ENCODE measurements at regions not wholly inside any gene's neighbourhood (a gene's known extent, or its start where the extent isn't known, plus 50 kb on each side); places are given as distances from the start of the nearest gene placed in this dataset.

GRCh38 chr4:73685052-73685451 lies 55.3 kb upstream of the CXCL8 start:
- Histone ChIP-seq H3K27ac (ENCODE audit: extremely low read length, insufficient read depth, low read length) (no peak overlapping the region), H3K4me2 (ENCODE audit: low read depth, low read length) (no peak overlapping the region), H3K4me1 (ENCODE audit: insufficient read depth, low read length) (no peaks in the 10 kb centered on the region), H3K9me3 (ENCODE audit: low read length) (no peaks in the 10 kb centered on the region), H4K20me1 (ENCODE audit: insufficient read depth, low read length) (no peaks in the 10 kb centered on the region), H3K4me3 (replicated peaks in 1 of 3; ENCODE audit: insufficient read depth in 1 of 3, low read depth in 2 of 3, low read length in 3 of 3) (no peak overlapping the region), H3K27me3 (ENCODE audit: control insufficient read depth in 1 of 2, insufficient read depth in 2 of 2, low read length in 2 of 2) (no peaks in the 10 kb centered on the region), H3K9ac (ENCODE audit: insufficient read depth, low read depth, low read length) (no peak overlapping the region), H3K36me3 (replicated peaks in 1 of 2; ENCODE audit: control insufficient read depth in 1 of 2, insufficient read depth in 2 of 2, low read length in 2 of 2) (no peaks in the 10 kb centered on the region), H3K79me2 (ENCODE audit: insufficient read depth, low read length) (no peaks in the 10 kb centered on the region), H2AFZ (ENCODE audit: low read length) (no peak overlapping the region)
- in situ Hi-C loops (cut with HindIII; ENCODE audit: extremely low pct_ligation_motif_present, low pct_unique_long_range_greater_than_20kb), result no loop called here
- DNase-seq (ENCODE audit: low spot score), result no peak
- no TSS peak for BruUV-seq (replicated peaks)
- intact Hi-C loops (cut with micrococcal nuclease; ENCODE audit: unreplicated experiment), result no loop called here
- CTCF ChIA-PET (ENCODE audit: low intra/inter-chr PET ratio, low total read pairs), result no interaction called here
- POLR2A ChIA-PET, result no interaction called here
- WGBS (ENCODE audit: low lambda C conversion rate), result 4% methylated on average over 1 of the region's 1 CpG
- FAIRE-seq, result no peak
- no peak for TF ChIP-seq ZBTB20 (CRISPR knock-in tag; IDR thresholded peaks at IDR 0.05; ENCODE audit: borderline replicate concordance, low read depth)
- no peak for TF ChIP-seq ZNF841 (CRISPR knock-in tag; IDR thresholded peaks at IDR 0.05; ENCODE audit: borderline replicate concordance)
- no peak for ATAC-seq

GRCh38 chr4:73687421-73687820 lies 52.9 kb upstream of the CXCL8 start:
- Histone ChIP-seq H3K4me1 (ENCODE audit: insufficient read depth, low read length) (no peaks in the 10 kb centered on the region), H3K4me3 (replicated peaks in 1 of 3; ENCODE audit: insufficient read depth in 1 of 3, low read depth in 2 of 3, low read length in 3 of 3) (no peak overlapping the region), H3K27ac (ENCODE audit: extremely low read length, insufficient read depth, low read length) (no peak overlapping the region), H3K4me2 (ENCODE audit: low read depth, low read length) (no peak overlapping the region), H3K9ac (ENCODE audit: insufficient read depth, low read depth, low read length) (no peak overlapping the region), H3K27me3 (ENCODE audit: control insufficient read depth in 1 of 2, insufficient read depth in 2 of 2, low read length in 2 of 2) (no peaks in the 10 kb centered on the region), H3K9me3 (ENCODE audit: low read length) (no peaks in the 10 kb centered on the region), H4K20me1 (ENCODE audit: insufficient read depth, low read length) (no peaks in the 10 kb centered on the region), H3K36me3 (replicated peaks in 1 of 2; ENCODE audit: control insufficient read depth in 1 of 2, insufficient read depth in 2 of 2, low read length in 2 of 2) (no peaks in the 10 kb centered on the region), H3K79me2 (ENCODE audit: insufficient read depth, low read length) (no peaks in the 10 kb centered on the region), H2AFZ (ENCODE audit: low read length) (no peak overlapping the region)
- ATAC-seq, result no peak
- 5% methylated on average over 1 of the region's 1 CpG for WGBS (ENCODE audit: low lambda C conversion rate)
- FAIRE-seq, result no peak
- BruUV-seq (replicated peaks), result no TSS peak
- intact Hi-C loops (cut with micrococcal nuclease; ENCODE audit: unreplicated experiment), result no loop called here
- ChIA-PET CTCF (ENCODE audit: low intra/inter-chr PET ratio, low total read pairs) (no interaction called here), POLR2A (no interaction called here)
- DNase-seq (ENCODE audit: low spot score), result no peak
- no peak for TF ChIP-seq POLR2G (IDR thresholded peaks at IDR 0.05; ENCODE audit: low read depth, low read length)
- no peak for TF ChIP-seq FOXP4 (CRISPR knock-in tag; IDR thresholded peaks at IDR 0.05)
- TF ChIP-seq MIER2 (CRISPR knock-in tag; IDR thresholded peaks at IDR 0.05), result no peak
- no peak for TF ChIP-seq ZNF616 (CRISPR knock-in tag; IDR thresholded peaks at IDR 0.05; ENCODE audit: low read depth)
- in situ Hi-C loops (cut with HindIII; ENCODE audit: extremely low pct_ligation_motif_present, low pct_unique_long_range_greater_than_20kb), result no loop called here
